K562 (cell line): ENCODE measurements at regions not wholly inside any gene's neighbourhood (a gene's known extent, or its start where the extent isn't known, plus 50 kb on each side); places are given as distances from the start of the nearest gene placed in this dataset.

Source experiments
- CCNT2 ChIP-seq: IDR thresholded peaks from 2 replicates; pipeline ENCODE4 v1.6.1; 2011; ENCODE audit warnings: borderline replicate concordance, low read depth, mild to moderate bottlenecking, moderate library complexity, mixed read lengths, low read length; ENCODE audit not compliant: insufficient read length; ENCODE audit errors: extremely low read depth
- DNMT1 ChIP-seq: fragments of 450-650 bp; IDR thresholded peaks from 2 replicates; pipeline ENCODE4 v1.6.1; 2016; ENCODE audit warnings: antibody characterized with exemption, mild to moderate bottlenecking
- ELK1 ChIP-seq: sonication (generic); formaldehyde crosslinking; IDR thresholded peaks from 2 replicates; pipeline ENCODE4 v1.8.1; 2022; ENCODE audit warnings: missing genetic modification reagents
- FOXA3 ChIP-seq, 2 experiments: fragments of 450-650 bp in 1 of 2; sonication (generic) in 1 of 2; formaldehyde crosslinking; IDR thresholded peaks in 1 of 2; conservative IDR thresholded peaks in 1 of 2; 2 replicates each; pipeline versions ENCODE4 v1.4.0 to v1.8.0; 2020 to 2022; ENCODE audit warnings: mild to moderate bottlenecking in 2 of 2, missing genetic modification reagents in 1 of 2
- GATAD2A ChIP-seq: fragments of 450-650 bp; IDR thresholded peaks from 2 replicates; pipeline ENCODE4 v1.6.1; 2017
- GMEB1 ChIP-seq: fragments of 250-450 bp; sonication (Bioruptor Pico); IDR thresholded peaks from 2 replicates; pipeline ENCODE4 v1.4.0; 2020; ENCODE audit warnings: mild to moderate bottlenecking
- HMGN3 ChIP-seq: IDR thresholded peaks from 2 replicates; pipeline ENCODE4 v1.6.1; 2011; ENCODE audit warnings: borderline replicate concordance, low read depth, mild to moderate bottlenecking, mixed read lengths, low read length; ENCODE audit not compliant: insufficient read length; ENCODE audit errors: extremely low read depth
- KAT2B ChIP-seq: IDR thresholded peaks from one replicate; pipeline ENCODE4 v1.6.1; 2012; ENCODE audit warnings: low read depth, mild to moderate bottlenecking, control low read depth, inconsistent platforms, low read length, moderate library complexity
- MIER1 ChIP-seq: fragments of 450-650 bp; IDR thresholded peaks from 2 replicates; pipeline ENCODE4 v1.6.1; 2016; ENCODE audit warnings: antibody characterized with exemption, mild to moderate bottlenecking, low read depth
- NCOA1 ChIP-seq: fragments of 450-650 bp; IDR thresholded peaks from 2 replicates; pipeline ENCODE4 v1.6.1; 2016; ENCODE audit warnings: low read depth
- RBBP5 ChIP-seq: fragments of 200-600 bp; sonication (generic); IDR thresholded peaks from 2 replicates; pipeline ENCODE4 v1.6.1; 2012; ENCODE audit warnings: borderline replicate concordance, mild to moderate bottlenecking, low read length, control low read depth, inconsistent platforms; ENCODE audit not compliant: insufficient read depth, poor library complexity, severe bottlenecking
- RNF219 ChIP-seq: fragments of 250-450 bp; sonication (Bioruptor Pico); IDR thresholded peaks from 2 replicates; pipeline ENCODE4 v1.5.0; 2022; ENCODE audit warnings: mild to moderate bottlenecking
- STAG1 ChIP-seq: sonication (generic); formaldehyde crosslinking; IDR thresholded peaks from 2 replicates; pipeline ENCODE4 v1.5.0; 2020; ENCODE audit warnings: missing genetic modification reagents, borderline replicate concordance
- ZNF134 ChIP-seq: fragments of 250-450 bp; sonication (Bioruptor Pico); conservative IDR thresholded peaks from 2 replicates; pipeline ENCODE4 v1.4.0; 2020
- ZNF274 ChIP-seq: IDR thresholded peaks from 2 replicates; pipeline ENCODE4 v1.6.1; 2011; ENCODE audit warnings: low read depth, mild to moderate bottlenecking, low read length, moderate library complexity, borderline replicate concordance

GRCh38 chr9:32884482-32884881 is 101.1 kb downstream of the TMEM215 start (continued):
- no peak for TF ChIP-seq NCOA1
- TF ChIP-seq ZNF274 = no peak
- TF ChIP-seq HMGN3 = no peak
- peak; percentile 56 for TF ChIP-seq CCNT2
- TF ChIP-seq DNMT1 = no peak
- no peak for TF ChIP-seq STAG1 (CRISPR knock-in tag)
- no peak for TF ChIP-seq GATAD2A
- no peak for TF ChIP-seq ZNF134 (CRISPR knock-in tag)
- TF ChIP-seq GMEB1 = no peak
- no peak for TF ChIP-seq MIER1
- TF ChIP-seq FOXA3 (CRISPR knock-in tag; conservative IDR thresholded peaks at IDR 0.05 in 1 of 2, IDR thresholded peaks at IDR 0.05 in 1 of 2) = peak in 1 of 2 experiments; percentile 64; a peak in 2 of 4 replicates
- TF ChIP-seq ELK1 (CRISPR knock-in tag) = no peak
- no peak for TF ChIP-seq RNF219 (CRISPR knock-in tag)
- no peak for TF ChIP-seq KAT2B
- no peak for TF ChIP-seq RBBP5
